ENCODE measurements at regions not wholly inside any gene's neighbourhood (a gene's known extent, or its start where the extent isn't known, plus 50 kb on each side); places are given as distances from the start of the nearest gene placed in this dataset.

- CTCF ChIA-PET, result no interaction called here
These were observed 479.4 kb upstream of the MAN1A1 start for GRCh38 chr6:119829006-119829405.

DNA sequence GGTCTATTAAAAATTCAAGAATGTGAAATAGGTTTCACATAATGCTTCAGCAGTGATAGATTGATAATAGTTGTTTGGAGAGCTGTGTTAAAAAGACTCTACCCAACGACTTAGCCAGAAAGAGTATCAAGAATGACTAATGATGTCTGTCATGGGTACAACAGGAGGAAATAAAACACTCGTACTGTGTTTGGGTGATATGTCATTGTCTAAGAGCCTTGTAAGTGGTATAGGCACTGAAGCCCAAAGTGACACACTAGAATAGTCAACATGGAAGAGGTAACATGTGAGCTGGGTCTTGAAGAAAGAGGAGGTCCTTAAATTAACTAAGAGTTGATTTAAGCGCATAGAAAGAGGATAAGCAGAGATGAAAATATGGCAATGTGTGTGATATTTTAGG lies 471.8 kb upstream of the MAN1A1 start:
- no peak for DNase-seq (ENCODE audit: low read depth, low spot score)
- CTCF ChIA-PET, result no interaction called here
- POLR2A ChIA-PET, result no interaction called here
- TF ChIP-seq, protein P1, sequence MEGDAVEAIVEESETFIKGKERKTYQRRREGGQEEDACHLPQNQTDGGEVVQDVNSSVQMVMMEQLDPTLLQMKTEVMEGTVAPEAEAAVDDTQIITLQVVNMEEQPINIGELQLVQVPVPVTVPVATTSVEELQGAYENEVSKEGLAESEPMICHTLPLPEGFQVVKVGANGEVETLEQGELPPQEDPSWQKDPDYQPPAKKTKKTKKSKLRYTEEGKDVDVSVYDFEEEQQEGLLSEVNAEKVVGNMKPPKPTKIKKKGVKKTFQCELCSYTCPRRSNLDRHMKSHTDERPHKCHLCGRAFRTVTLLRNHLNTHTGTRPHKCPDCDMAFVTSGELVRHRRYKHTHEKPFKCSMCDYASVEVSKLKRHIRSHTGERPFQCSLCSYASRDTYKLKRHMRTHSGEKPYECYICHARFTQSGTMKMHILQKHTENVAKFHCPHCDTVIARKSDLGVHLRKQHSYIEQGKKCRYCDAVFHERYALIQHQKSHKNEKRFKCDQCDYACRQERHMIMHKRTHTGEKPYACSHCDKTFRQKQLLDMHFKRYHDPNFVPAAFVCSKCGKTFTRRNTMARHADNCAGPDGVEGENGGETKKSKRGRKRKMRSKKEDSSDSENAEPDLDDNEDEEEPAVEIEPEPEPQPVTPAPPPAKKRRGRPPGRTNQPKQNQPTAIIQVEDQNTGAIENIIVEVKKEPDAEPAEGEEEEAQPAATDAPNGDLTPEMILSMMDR (IDR thresholded peaks at IDR 0.05; ENCODE audit: insufficient read depth, low read length, missing control alignments), result no peak
- H3K4me3 ChIP-seq (ENCODE audit: low read depth, low read length), result no peak overlapping the region

More at GRCh38 chr6:119829006-119829405, 479.4 kb upstream of the MAN1A1 start:
- H3K4me3 ChIP-seq (ENCODE audit: low read depth, low read length), result no peak overlapping the region
- no peak for DNase-seq (ENCODE audit: low read depth, low spot score)
- TF ChIP-seq, protein P1 (IDR thresholded peaks at IDR 0.05; ENCODE audit: insufficient read depth, low read length, missing control alignments), result no peak
- POLR2A ChIA-PET, result no interaction called here

GRCh38 chr6:119818876-119819275 lies 469.3 kb upstream of the MAN1A1 start:
- ChIA-PET POLR2A (no interaction called here), CTCF (no interaction called here)
- H3K4me3 ChIP-seq (ENCODE audit: low read depth, low read length), result no peak overlapping the region
- TF ChIP-seq, protein P1 (IDR thresholded peaks at IDR 0.05; ENCODE audit: insufficient read depth, low read length, missing control alignments), result no peak
- no peak for DNase-seq (ENCODE audit: low read depth, low spot score)

GRCh38 chr6:119814609-119815400 lies 465.2 kb upstream of the MAN1A1 start:
- DNase-seq (ENCODE audit: low read depth, low spot score), result no peak
- CTCF ChIA-PET, result no interaction called here

DNA sequence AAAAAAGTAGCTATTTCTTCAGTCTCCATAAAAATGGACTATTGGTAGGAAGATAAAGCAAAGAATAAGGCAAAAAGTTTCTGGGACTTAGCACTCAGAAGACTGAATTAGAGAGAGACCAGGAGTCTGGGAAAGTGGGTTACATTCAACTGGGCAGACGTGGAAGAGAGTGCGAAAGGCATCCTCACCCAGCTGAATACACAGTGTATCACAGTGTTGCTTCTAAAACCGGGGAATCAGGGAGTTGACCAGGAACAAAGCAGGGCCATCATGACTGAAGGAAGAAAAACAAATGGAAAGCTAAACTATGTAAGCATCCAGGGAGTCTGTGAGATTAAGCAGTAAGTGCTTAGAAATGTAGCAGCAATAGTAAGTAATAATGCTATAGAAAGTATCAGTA lies 452.9 kb upstream of the MAN1A1 start:
- DNase-seq (ENCODE audit: low read depth, low spot score), result no peak
- ChIA-PET CTCF (no interaction called here), POLR2A (no interaction called here)
- no peak overlapping the region for H3K4me3 ChIP-seq (ENCODE audit: low read depth, low read length)
- TF ChIP-seq, protein P1 (IDR thresholded peaks at IDR 0.05; ENCODE audit: insufficient read depth, low read length, missing control alignments), result no peak

More at GRCh38 chr6:119814609-119815400, 465.2 kb upstream of the MAN1A1 start:
- TF ChIP-seq, protein P1 (IDR thresholded peaks at IDR 0.05; ENCODE audit: insufficient read depth, low read length, missing control alignments), result no peak
- POLR2A ChIA-PET, result no interaction called here
- no peak overlapping the region for H3K4me3 ChIP-seq (ENCODE audit: low read depth, low read length)

DNA sequence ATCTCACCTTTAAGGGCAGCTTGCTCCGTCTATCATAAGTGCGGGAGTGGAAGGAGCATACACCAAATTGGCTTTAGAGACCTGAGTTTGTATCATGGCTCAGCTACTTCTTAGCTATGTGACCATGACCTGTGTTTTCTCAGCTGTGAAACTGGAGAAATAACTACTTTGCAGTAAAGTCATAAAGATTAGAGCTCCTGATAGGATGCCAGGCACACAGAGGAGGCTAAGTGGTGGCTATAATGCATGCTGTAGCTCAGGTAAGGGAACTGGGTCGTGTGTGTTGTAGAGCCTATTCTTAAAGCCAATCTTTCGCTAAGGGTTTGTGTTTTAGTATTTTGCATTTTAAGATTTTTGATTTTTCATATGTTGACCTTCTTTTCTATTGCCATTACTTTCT lies 451.5 kb upstream of the MAN1A1 start:
- DNase-seq (ENCODE audit: low read depth, low spot score), result no peak
- POLR2A ChIA-PET, result no interaction called here
- CTCF ChIA-PET, result no interaction called here
- no peak overlapping the region for H3K4me3 ChIP-seq (ENCODE audit: low read depth, low read length)
- TF ChIP-seq, protein P1 (IDR thresholded peaks at IDR 0.05; ENCODE audit: insufficient read depth, low read length, missing control alignments), result no peak

Data from AG04449 (cell line).